ENCODE measurements at regions not wholly inside any gene's neighbourhood (a gene's known extent, or its start where the extent isn't known, plus 50 kb on each side); places are given as distances from the start of the nearest gene placed in this dataset.
A peak's percentile ranks its signal among the peaks of the same experiment; 100 is the strongest.

DNA sequence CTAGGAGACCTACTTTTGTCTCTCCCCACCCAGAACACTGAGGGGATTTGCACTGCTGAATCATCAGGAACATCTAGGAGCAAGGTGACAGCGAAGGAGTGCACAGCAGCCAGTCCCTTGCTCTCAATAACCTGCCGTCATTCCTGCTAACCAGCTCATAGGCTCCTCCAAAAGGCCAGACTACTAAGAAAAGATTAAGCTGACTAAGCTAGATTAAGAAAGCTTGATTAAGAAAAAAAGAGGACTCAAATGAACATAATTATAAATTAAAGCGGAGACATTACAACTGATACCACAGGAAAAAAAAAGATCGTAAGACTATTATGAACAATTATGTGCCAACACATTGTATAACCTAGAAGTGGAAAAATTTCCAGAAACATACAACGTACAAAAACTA, 1254.8 kb upstream of the CHAC2 start:
- WGBS, 2 experiments (ENCODE audit: insufficient coverage in 1 of 2, insufficient read length in 1 of 2) = 93 to 97% methylated on average over 3 to 5 of the region's 5 CpGs
- H3K9me3 Mint-ChIP-seq = no peaks in the 10 kb centered on the region

DNA sequence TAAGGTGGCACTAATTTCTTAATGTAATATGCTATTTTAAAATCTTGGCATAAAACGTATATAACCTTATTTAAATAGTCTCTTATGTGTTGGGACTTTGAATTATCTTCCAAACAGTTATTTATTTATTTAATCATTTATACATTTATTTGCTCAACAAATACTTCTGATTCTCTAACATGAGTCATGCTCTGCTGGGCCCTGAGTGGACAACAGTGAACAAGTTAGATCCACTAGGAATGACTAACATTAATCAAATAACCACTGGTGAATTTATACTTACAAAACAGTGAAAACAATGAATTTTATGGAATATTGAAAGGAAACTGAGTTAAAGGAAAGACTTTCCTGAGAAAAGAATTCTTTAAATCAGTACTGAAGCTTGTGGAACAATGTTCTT, 1257.2 kb upstream of the CHAC2 start:
- Mint-ChIP-seq H3K9me3 (no peaks in the 10 kb centered on the region), H3K4me3 (no peak overlapping the region)

More for the DNA sequence above, 1254.8 kb upstream of the CHAC2 start:
- Mint-ChIP-seq H3K36me3 (ENCODE audit: low read depth) (no peaks in the 10 kb centered on the region), H3K27ac (no peak overlapping the region), H3K4me1 (no peaks in the 10 kb centered on the region), H3K4me3 (no peak overlapping the region), H3K27me3 (ENCODE audit: insufficient read depth) (no peaks in the 10 kb centered on the region)
- TF ChIP-seq, protein P1, sequence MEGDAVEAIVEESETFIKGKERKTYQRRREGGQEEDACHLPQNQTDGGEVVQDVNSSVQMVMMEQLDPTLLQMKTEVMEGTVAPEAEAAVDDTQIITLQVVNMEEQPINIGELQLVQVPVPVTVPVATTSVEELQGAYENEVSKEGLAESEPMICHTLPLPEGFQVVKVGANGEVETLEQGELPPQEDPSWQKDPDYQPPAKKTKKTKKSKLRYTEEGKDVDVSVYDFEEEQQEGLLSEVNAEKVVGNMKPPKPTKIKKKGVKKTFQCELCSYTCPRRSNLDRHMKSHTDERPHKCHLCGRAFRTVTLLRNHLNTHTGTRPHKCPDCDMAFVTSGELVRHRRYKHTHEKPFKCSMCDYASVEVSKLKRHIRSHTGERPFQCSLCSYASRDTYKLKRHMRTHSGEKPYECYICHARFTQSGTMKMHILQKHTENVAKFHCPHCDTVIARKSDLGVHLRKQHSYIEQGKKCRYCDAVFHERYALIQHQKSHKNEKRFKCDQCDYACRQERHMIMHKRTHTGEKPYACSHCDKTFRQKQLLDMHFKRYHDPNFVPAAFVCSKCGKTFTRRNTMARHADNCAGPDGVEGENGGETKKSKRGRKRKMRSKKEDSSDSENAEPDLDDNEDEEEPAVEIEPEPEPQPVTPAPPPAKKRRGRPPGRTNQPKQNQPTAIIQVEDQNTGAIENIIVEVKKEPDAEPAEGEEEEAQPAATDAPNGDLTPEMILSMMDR (conservative IDR thresholded peaks at IDR 0.05) = no peak
- Histone ChIP-seq H3K4me3 (ENCODE audit: low read length) (no peak overlapping the region), H3K27ac (ENCODE audit: low read depth, low read length) (no peak overlapping the region), H3K9me3 (ENCODE audit: control insufficient read depth, low read length) (no peaks in the 10 kb centered on the region), H3K36me3 (ENCODE audit: control insufficient read depth, insufficient read depth, low read length) (no peaks in the 10 kb centered on the region), H3K27me3 (ENCODE audit: control insufficient read depth, insufficient read depth, low read length, poor library complexity, severe bottlenecking) (no peaks in the 10 kb centered on the region), H3K9ac (ENCODE audit: extremely low read depth, low read length, poor library complexity, severe bottlenecking) (no peak overlapping the region), H3K4me1 (ENCODE audit: control insufficient read depth, insufficient read depth, low read length) (no peaks in the 10 kb centered on the region)
- peak; percentile 35 for DNase-seq

DNA sequence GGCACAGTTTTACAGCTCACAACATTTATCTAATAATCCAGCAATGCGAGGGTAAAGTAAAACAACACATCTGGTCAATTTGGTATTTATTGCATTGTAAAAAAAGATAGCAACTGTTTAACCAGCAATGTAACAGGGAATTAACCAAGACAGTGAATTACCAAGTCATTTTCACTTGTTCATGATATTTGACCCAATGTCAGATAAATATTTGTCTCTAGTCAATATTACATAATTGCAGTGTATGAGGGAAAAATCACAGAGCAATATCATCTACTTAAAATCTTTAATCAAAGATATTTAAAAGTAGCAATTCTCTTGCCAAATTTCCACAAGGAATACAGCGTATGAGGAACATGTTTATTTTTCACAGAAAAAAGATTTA, 1265.1 kb upstream of the CHAC2 start:
- Histone ChIP-seq H3K36me3 (ENCODE audit: control insufficient read depth, insufficient read depth, low read length) (no peaks in the 10 kb centered on the region), H3K4me3 (ENCODE audit: low read length) (no peak overlapping the region), H3K9me3 (ENCODE audit: control insufficient read depth, low read length) (peaks cover 9% of the 10 kb centered on the region), H3K4me1 (ENCODE audit: control insufficient read depth, insufficient read depth, low read length) (no peaks in the 10 kb centered on the region), H3K27ac (ENCODE audit: low read depth, low read length) (no peak overlapping the region), H3K9ac (ENCODE audit: extremely low read depth, low read length, poor library complexity, severe bottlenecking) (no peak overlapping the region), H3K27me3 (ENCODE audit: control insufficient read depth, insufficient read depth, low read length, poor library complexity, severe bottlenecking) (no peaks in the 10 kb centered on the region)
- H3K36me3 Mint-ChIP-seq (ENCODE audit: low read depth) = peaks cover 4% of the 10 kb centered on the region
- no peaks in the 10 kb centered on the region for H3K4me1 Mint-ChIP-seq
- WGBS, 2 experiments (ENCODE audit: insufficient coverage in 1 of 2, insufficient read length in 1 of 2) = 95% methylated on average over 2 of the region's 2 CpGs; no CpG with 5 or more reads in 1 of the 2 experiments
- no peak overlapping the region for H3K27ac Mint-ChIP-seq
- H3K9me3 Mint-ChIP-seq = peaks cover 9% of the 10 kb centered on the region
- H3K27me3 Mint-ChIP-seq (ENCODE audit: insufficient read depth) = no peaks in the 10 kb centered on the region
- DNase-seq = no peak
- no peak overlapping the region for H3K4me3 Mint-ChIP-seq
- TF ChIP-seq, protein P1 (conservative IDR thresholded peaks at IDR 0.05) = no peak

More for the DNA sequence above, 1257.2 kb upstream of the CHAC2 start:
- no CpG with 5 or more reads among the region's 1 CpG for WGBS, 2 experiments (ENCODE audit: insufficient coverage in 1 of 2, insufficient read length in 1 of 2)
- DNase-seq = no peak
- Histone ChIP-seq H3K9me3 (ENCODE audit: control insufficient read depth, low read length) (no peaks in the 10 kb centered on the region), H3K27ac (ENCODE audit: low read depth, low read length) (no peak overlapping the region), H3K4me3 (ENCODE audit: low read length) (no peak overlapping the region), H3K36me3 (ENCODE audit: control insufficient read depth, insufficient read depth, low read length) (no peaks in the 10 kb centered on the region), H3K4me1 (ENCODE audit: control insufficient read depth, insufficient read depth, low read length) (no peaks in the 10 kb centered on the region), H3K9ac (ENCODE audit: extremely low read depth, low read length, poor library complexity, severe bottlenecking) (no peak overlapping the region), H3K27me3 (ENCODE audit: control insufficient read depth, insufficient read depth, low read length, poor library complexity, severe bottlenecking) (no peaks in the 10 kb centered on the region)
- Mint-ChIP-seq H3K4me1 (no peaks in the 10 kb centered on the region), H3K27ac (no peak overlapping the region), H3K36me3 (ENCODE audit: low read depth) (no peaks in the 10 kb centered on the region), H3K27me3 (ENCODE audit: insufficient read depth) (no peaks in the 10 kb centered on the region)
- TF ChIP-seq, protein P1 (conservative IDR thresholded peaks at IDR 0.05) = no peak
